Neural cell (in vitro differentiated cells): ENCODE measurements at regions not wholly inside any gene's neighbourhood (a gene's known extent, or its start where the extent isn't known, plus 50 kb on each side); places are given as distances from the start of the nearest gene placed in this dataset.

Source experiments
- H2AFZ ChIP-seq: fragments of 200-600, 300-800 bp; sonication (generic), shearing (Covaris generic); 2 replicates; pipeline ENCODE4 v1.6.0; 2014; ENCODE audit warnings: low read depth, mild to moderate bottlenecking, antibody characterized with exemption, low read length, moderate library complexity
- H3F3A ChIP-seq: fragments of 200-600 bp; shearing (Covaris generic); 2 replicates; pipeline ENCODE4 v1.6.1; 2016; ENCODE audit warnings: mild to moderate bottlenecking, moderate library complexity, mixed read lengths, antibody characterized with exemption, low read length; ENCODE audit not compliant: insufficient read depth, poor library complexity, severe bottlenecking
- H3K27ac ChIP-seq: fragments of 200-600, 300-800 bp; sonication (generic), shearing (Covaris generic); 2 replicates; pipeline ENCODE4 v1.5.1; 2014; ENCODE audit warnings: mild to moderate bottlenecking, low read length, moderate library complexity
- H3K27me3 ChIP-seq: fragments of 300-800, 200-600 bp; sonication (generic), shearing (Covaris generic); 2 replicates; pipeline ENCODE4 v1.6.0; 2014; ENCODE audit warnings: mild to moderate bottlenecking, low read depth, low read length, moderate library complexity; ENCODE audit not compliant: insufficient read depth
- H3K36me3 ChIP-seq: fragments of 300-800, 200-600 bp; sonication (generic), shearing (Covaris generic); 2 replicates; pipeline ENCODE4 v1.5.1; 2014; ENCODE audit warnings: mild to moderate bottlenecking, antibody characterized with exemption, low read length, moderate library complexity; ENCODE audit not compliant: insufficient read depth
- H3K4me2 ChIP-seq: fragments of 300-800, 200-600 bp; sonication (generic), shearing (Covaris generic); 2 replicates; pipeline ENCODE4 v1.6.0; 2014; ENCODE audit warnings: mild to moderate bottlenecking, low read length
- H3K4me3 ChIP-seq: fragments of 300-800, 200-600 bp; sonication (generic), shearing (Covaris generic); 2 replicates; pipeline ENCODE4 v1.5.1; 2014; ENCODE audit warnings: mild to moderate bottlenecking, low read length, moderate library complexity
- H3K79me2 ChIP-seq: fragments of 200-600 bp; shearing (Covaris generic); replicated peaks from 2 replicates; pipeline ENCODE4 v1.6.0; 2014; ENCODE audit warnings: mild to moderate bottlenecking, low read length, moderate library complexity; ENCODE audit not compliant: insufficient read depth
- H3K9ac ChIP-seq: fragments of 300-800, 200-600 bp; sonication (generic), shearing (Covaris generic); 2 replicates; pipeline ENCODE4 v1.6.1; 2016; ENCODE audit warnings: mild to moderate bottlenecking, low read length, mixed read lengths
- H3K9me2 ChIP-seq: fragments of 200-600 bp; shearing (Covaris generic); 2 replicates; pipeline ENCODE4 v1.6.1; 2016; ENCODE audit warnings: mild to moderate bottlenecking, low read length, mixed read lengths; ENCODE audit not compliant: insufficient read depth
- H3K9me3 ChIP-seq: fragments of 200-600, 300-800 bp; sonication (generic), shearing (Covaris generic); 2 replicates; pipeline ENCODE4 v1.6.1; 2016; ENCODE audit warnings: mild to moderate bottlenecking, mixed run types, low read length, moderate library complexity, mixed read lengths
- H4K20me1 ChIP-seq: fragments of 200-600 bp; shearing (Covaris generic); 2 replicates; pipeline ENCODE4 v1.6.1; 2016; ENCODE audit warnings: mild to moderate bottlenecking, mixed run types; ENCODE audit not compliant: insufficient read depth
- CTCF ChIP-seq: fragments of 450-650 bp; IDR thresholded peaks from 2 replicates; pipeline ENCODE4 v1.5.1; 2014; ENCODE audit warnings: antibody characterized with exemption, mild to moderate bottlenecking, moderate library complexity; ENCODE audit not compliant: poor library complexity, severe bottlenecking
- EP300 ChIP-seq: fragments of 450-650 bp; conservative IDR thresholded peaks from 2 replicates; pipeline ENCODE4 v1.6.1; 2014; ENCODE audit warnings: antibody characterized with exemption, mild to moderate bottlenecking, moderate library complexity; ENCODE audit not compliant: poor library complexity, severe bottlenecking
- EZH2 ChIP-seq: fragments of 200-600, 300-800 bp; shearing (Covaris generic), sonication (generic); IDR thresholded peaks from 2 replicates; pipeline ENCODE4 v1.6.1; 2014; ENCODE audit warnings: antibody characterized with exemption, low read length, borderline replicate concordance, mild to moderate bottlenecking; ENCODE audit not compliant: insufficient read depth, poor library complexity, severe bottlenecking
- MXI1 ChIP-seq: fragments of 450-650 bp; conservative IDR thresholded peaks from 2 replicates; pipeline ENCODE4 v1.6.1; 2014; ENCODE audit warnings: antibody characterized with exemption, mild to moderate bottlenecking; ENCODE audit not compliant: poor library complexity, severe bottlenecking
- POLR2AphosphoS5 ChIP-seq: IDR thresholded peaks from 2 replicates; pipeline ENCODE4 v1.6.1; 2012
- RAD21 ChIP-seq: fragments of 450-650 bp; conservative IDR thresholded peaks from 2 replicates; pipeline ENCODE4 v1.6.1; 2014; ENCODE audit warnings: antibody characterized with exemption, mild to moderate bottlenecking, moderate library complexity
- REST ChIP-seq: IDR thresholded peaks from 2 replicates; pipeline ENCODE4 v1.6.1; 2012; ENCODE audit warnings: borderline replicate concordance
- SMC3 ChIP-seq: fragments of 450-650 bp; conservative IDR thresholded peaks from 2 replicates; pipeline ENCODE4 v1.6.1; 2014; ENCODE audit warnings: antibody characterized with exemption, mild to moderate bottlenecking, moderate library complexity; ENCODE audit not compliant: poor library complexity
- TAF1 ChIP-seq: IDR thresholded peaks from 2 replicates; pipeline ENCODE4 v1.6.1; 2012; ENCODE audit warnings: low read depth

- no peaks in the 10 kb centered on the region for H3K79me2 ChIP-seq
- no peaks in the 10 kb centered on the region for H3K36me3 ChIP-seq
- no peaks in the 10 kb centered on the region for H3K9me2 ChIP-seq
- no peak overlapping the region for H3K27ac ChIP-seq
- H3K9ac ChIP-seq, result no peak overlapping the region
- no peak overlapping the region for H3K4me2 ChIP-seq
- H3F3A ChIP-seq, result no peaks in the 10 kb centered on the region
- no peaks in the 10 kb centered on the region for H3K9me3 ChIP-seq
- no peaks in the 10 kb centered on the region for H4K20me1 ChIP-seq
- H2AFZ ChIP-seq, result no peak overlapping the region
- TF ChIP-seq EZH2 (no peak), RAD21 (no peak), TAF1 (no peak), SMC3 (no peak), POLR2AphosphoS5 (no peak), EP300 (no peak)
- peaks cover 6% of the 10 kb centered on the region for H3K27me3 ChIP-seq
- no peak overlapping the region for H3K4me3 ChIP-seq
These were observed 199.3 kb downstream of the RFC3 start for GRCh38 chr13:34017231-34017630.

GRCh38 chr13:34019870-34020269 is 201.9 kb downstream of the RFC3 start:
- TF ChIP-seq RAD21 (no peak), EP300 (no peak), POLR2AphosphoS5 (no peak), SMC3 (no peak), TAF1 (no peak), MXI1 (no peak), EZH2 (no peak), CTCF (no peak), REST (no peak)
- Histone ChIP-seq H3K36me3 (no peaks in the 10 kb centered on the region), H3K27me3 (no peaks in the 10 kb centered on the region), H2AFZ (no peak overlapping the region), H3K9me2 (no peaks in the 10 kb centered on the region), H3K9me3 (no peaks in the 10 kb centered on the region), H3K79me2 (no peaks in the 10 kb centered on the region), H3K4me3 (no peak overlapping the region), H3K27ac (no peak overlapping the region), H4K20me1 (no peaks in the 10 kb centered on the region), H3K4me2 (no peak overlapping the region), H3F3A (no peaks in the 10 kb centered on the region), H3K9ac (no peak overlapping the region)

- Histone ChIP-seq H3K27me3 (no peaks in the 10 kb centered on the region), H3K27ac (no peak overlapping the region), H3K4me2 (no peak overlapping the region), H3K9me2 (no peaks in the 10 kb centered on the region), H3K4me3 (no peak overlapping the region), H3K79me2 (no peaks in the 10 kb centered on the region), H3K9me3 (no peaks in the 10 kb centered on the region), H3K36me3 (no peaks in the 10 kb centered on the region), H2AFZ (no peak overlapping the region), H3K9ac (no peak overlapping the region), H4K20me1 (no peaks in the 10 kb centered on the region), H3F3A (no peaks in the 10 kb centered on the region)
- no peak for TF ChIP-seq RAD21
- TF ChIP-seq CTCF, result no peak
- no peak for TF ChIP-seq REST
- TF ChIP-seq EP300, result no peak
These were observed 202.4 kb downstream of the RFC3 start for GRCh38 chr13:34020388-34020787.
